Prostate gland (tissue), 2 donors: ENCODE measurements at regions not wholly inside any gene's neighbourhood (a gene's known extent, or its start where the extent isn't known, plus 50 kb on each side); places are given as distances from the start of the nearest gene placed in this dataset.

Experiments used
- POLR2A ChIP-seq: fragments of 450-650 bp; IDR thresholded peaks from one replicate; pipeline ENCODE4 v1.6.1; 2016; ENCODE audit warnings: antibody characterized with exemption, mild to moderate bottlenecking
- POLR2AphosphoS5 ChIP-seq: sonication (generic); formaldehyde crosslinking; IDR thresholded peaks from one replicate; pipeline ENCODE4 v1.6.1; 2017; ENCODE audit warnings: antibody characterized with exemption
- TF ChIP-seq, protein P1 (sequence below), 4 experiments: fragments of 200-600 bp in 2 of 4; fragments of 450-650 bp in 2 of 4; sonication (generic) in 2 of 4; IDR thresholded peaks; 1 replicate in 3 of 4; 2 replicates in 1 of 4; pipeline ENCODE4 v1.5.1; 2016 to 2019; ENCODE audit warnings: antibody characterized with exemption in 4 of 4, mild to moderate bottlenecking in 2 of 4, moderate library complexity in 2 of 4

DNA sequence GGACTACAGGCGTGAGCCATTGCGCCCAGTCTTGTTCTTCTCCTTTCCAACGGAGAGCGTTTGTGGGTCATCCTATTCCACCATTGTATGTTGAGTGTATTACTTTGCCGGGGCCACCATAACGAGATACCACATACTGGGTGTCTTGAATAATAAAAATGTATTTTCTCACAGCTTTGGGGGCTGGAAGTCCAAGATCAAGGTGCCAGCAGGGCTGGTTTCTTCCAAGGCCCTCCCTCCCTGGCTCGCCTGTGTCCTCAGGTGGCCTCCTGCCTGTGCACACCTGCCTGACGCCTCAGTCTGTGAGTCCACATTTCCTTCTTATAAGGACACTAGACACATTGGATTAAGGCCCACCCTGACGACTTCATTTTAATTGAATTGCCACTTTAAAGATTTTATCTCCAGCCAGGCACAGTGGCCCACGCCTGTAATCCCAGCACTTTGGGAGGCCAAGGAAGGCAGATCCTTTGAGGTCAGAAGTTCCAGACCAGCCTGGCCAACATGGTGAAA lies 175.1 kb downstream of the C9orf50 start:
- TF ChIP-seq, protein P1, sequence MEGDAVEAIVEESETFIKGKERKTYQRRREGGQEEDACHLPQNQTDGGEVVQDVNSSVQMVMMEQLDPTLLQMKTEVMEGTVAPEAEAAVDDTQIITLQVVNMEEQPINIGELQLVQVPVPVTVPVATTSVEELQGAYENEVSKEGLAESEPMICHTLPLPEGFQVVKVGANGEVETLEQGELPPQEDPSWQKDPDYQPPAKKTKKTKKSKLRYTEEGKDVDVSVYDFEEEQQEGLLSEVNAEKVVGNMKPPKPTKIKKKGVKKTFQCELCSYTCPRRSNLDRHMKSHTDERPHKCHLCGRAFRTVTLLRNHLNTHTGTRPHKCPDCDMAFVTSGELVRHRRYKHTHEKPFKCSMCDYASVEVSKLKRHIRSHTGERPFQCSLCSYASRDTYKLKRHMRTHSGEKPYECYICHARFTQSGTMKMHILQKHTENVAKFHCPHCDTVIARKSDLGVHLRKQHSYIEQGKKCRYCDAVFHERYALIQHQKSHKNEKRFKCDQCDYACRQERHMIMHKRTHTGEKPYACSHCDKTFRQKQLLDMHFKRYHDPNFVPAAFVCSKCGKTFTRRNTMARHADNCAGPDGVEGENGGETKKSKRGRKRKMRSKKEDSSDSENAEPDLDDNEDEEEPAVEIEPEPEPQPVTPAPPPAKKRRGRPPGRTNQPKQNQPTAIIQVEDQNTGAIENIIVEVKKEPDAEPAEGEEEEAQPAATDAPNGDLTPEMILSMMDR (IDR thresholded peaks at IDR 0.05): no peak
- TF ChIP-seq POLR2AphosphoS5: no peak
- TF ChIP-seq POLR2A: no peak
